H9 (cell line): ENCODE measurements at regions not wholly inside any gene's neighbourhood (a gene's known extent, or its start where the extent isn't known, plus 50 kb on each side); places are given as distances from the start of the nearest gene placed in this dataset.

Experiments used
- DNase-seq: peaks from one replicate; pipeline ENCODE4 v3.0.0-alpha.2; 2017
- H2AFZ ChIP-seq: one replicate; pipeline ENCODE4 v1.6.1; 2013; ENCODE audit warnings: mild to moderate bottlenecking, low read length, control low read depth, moderate library complexity
- H2AK5ac ChIP-seq: 2 replicates; pipeline ENCODE4 v1.6.1; 2013; ENCODE audit warnings: low read length, control low read depth, mixed read lengths; ENCODE audit not compliant: insufficient read length
- H2BK120ac ChIP-seq: one replicate; pipeline ENCODE4 v1.6.1; 2013; ENCODE audit warnings: low read depth, mild to moderate bottlenecking, low read length, control low read depth, inconsistent platforms; ENCODE audit not compliant: poor library complexity, severe bottlenecking
- H2BK12ac ChIP-seq: 2 replicates; pipeline ENCODE4 v1.6.1; 2013; ENCODE audit warnings: low read length, control low read depth, mixed read lengths, low read depth; ENCODE audit not compliant: insufficient read length
- H2BK15ac ChIP-seq: 2 replicates; pipeline ENCODE4 v1.6.1; 2013; ENCODE audit warnings: low read depth, low read length, control low read depth
- H2BK20ac ChIP-seq: one replicate; pipeline ENCODE4 v1.6.1; 2013; ENCODE audit warnings: low read depth, mild to moderate bottlenecking, low read length, control low read depth, inconsistent platforms; ENCODE audit not compliant: poor library complexity, severe bottlenecking
- H2BK5ac ChIP-seq: 2 replicates; pipeline ENCODE4 v1.6.1; 2013; ENCODE audit warnings: low read length, control low read depth, mixed read lengths; ENCODE audit not compliant: insufficient read length
- H3K14ac ChIP-seq: 2 replicates; pipeline ENCODE4 v1.6.1; 2013; ENCODE audit warnings: low read length, control low read depth; ENCODE audit not compliant: insufficient read depth
- H3K18ac ChIP-seq: 2 replicates; pipeline ENCODE4 v1.6.1; 2013; ENCODE audit warnings: low read depth, mild to moderate bottlenecking, mixed read lengths, low read length, control low read depth; ENCODE audit not compliant: insufficient read length
- H3K23ac ChIP-seq: 2 replicates; pipeline ENCODE4 v1.6.1; 2013; ENCODE audit warnings: low read length, control low read depth, mixed read lengths, low read depth; ENCODE audit not compliant: insufficient read length
- H3K23me2 ChIP-seq: 2 replicates; pipeline ENCODE4 v1.6.1; 2013; ENCODE audit warnings: low read depth, mild to moderate bottlenecking, mixed read lengths, low read length, control low read depth; ENCODE audit not compliant: insufficient read length, poor library complexity, severe bottlenecking
- H3K27ac ChIP-seq: 2 replicates; pipeline ENCODE4 v1.5.1; 2013; ENCODE audit warnings: low read length, control low read depth, mixed read lengths, low read depth; ENCODE audit not compliant: insufficient read length
- H3K27me3 ChIP-seq: 2 replicates; pipeline ENCODE4 v1.6.1; 2013; ENCODE audit warnings: low read length, control low read depth, inconsistent platforms; ENCODE audit not compliant: insufficient read depth
- H3K4ac ChIP-seq: 2 replicates; pipeline ENCODE4 v1.6.1; 2013; ENCODE audit warnings: low read depth, mild to moderate bottlenecking, control low read depth, inconsistent platforms, low read length, moderate library complexity
- H3K4me1 ChIP-seq: 2 replicates; pipeline ENCODE4 v1.6.1; 2013; ENCODE audit warnings: low read length, control low read depth, inconsistent platforms; ENCODE audit not compliant: insufficient read depth
- H3K4me2 ChIP-seq: 2 replicates; pipeline ENCODE4 v1.6.1; 2013; ENCODE audit warnings: low read length, control low read depth, mixed read lengths; ENCODE audit not compliant: insufficient read length, insufficient read depth
- H3K56ac ChIP-seq: 2 replicates; pipeline ENCODE4 v1.6.1; 2013; ENCODE audit warnings: low read depth, mild to moderate bottlenecking, mixed read lengths, low read length, control low read depth; ENCODE audit not compliant: insufficient read length
- H3K79me1 ChIP-seq: 2 replicates; pipeline ENCODE4 v1.6.1; 2013; ENCODE audit warnings: low read depth, mild to moderate bottlenecking, moderate library complexity, low read length, control low read depth, inconsistent platforms; ENCODE audit not compliant: insufficient read depth, poor library complexity, severe bottlenecking
- H3K79me2 ChIP-seq: 2 replicates; pipeline ENCODE4 v1.6.1; 2013; ENCODE audit warnings: low read length, control low read depth, inconsistent platforms; ENCODE audit not compliant: insufficient read depth
- H3K9ac ChIP-seq: 2 replicates; pipeline ENCODE4 v1.6.1; 2013; ENCODE audit warnings: low read length, control low read depth, mixed read lengths; ENCODE audit not compliant: insufficient read length; ENCODE audit errors: extremely low read depth
- H3K9me3 ChIP-seq: one replicate; pipeline ENCODE4 v1.6.1; 2013; ENCODE audit warnings: low read depth, low read length, inconsistent platforms; ENCODE audit not compliant: control insufficient read depth
- H3T11ph ChIP-seq: one replicate; pipeline ENCODE4 v1.6.1; 2013; ENCODE audit warnings: mild to moderate bottlenecking, low read length, control low read depth, inconsistent platforms
- H4K20me1 ChIP-seq: one replicate; pipeline ENCODE4 v1.6.1; 2013; ENCODE audit not compliant: control insufficient read depth, insufficient read length, insufficient read depth
- H4K5ac ChIP-seq: 2 replicates; pipeline ENCODE4 v1.6.1; 2013; ENCODE audit warnings: low read depth, mild to moderate bottlenecking, mixed read lengths, low read length, control low read depth; ENCODE audit not compliant: insufficient read length
- H4K8ac ChIP-seq: replicated peaks from 2 replicates; pipeline ENCODE4 v1.6.1; 2013; ENCODE audit warnings: low read length, control low read depth, mixed read lengths, low read depth; ENCODE audit not compliant: insufficient read length
- H4K91ac ChIP-seq: 2 replicates; pipeline ENCODE4 v1.6.1; 2013; ENCODE audit warnings: low read depth, mild to moderate bottlenecking, moderate library complexity, mixed read lengths, low read length, control low read depth; ENCODE audit not compliant: insufficient read length
- H3K27ac Mint-ChIP-seq, 3 experiments: 2 replicates in 2 of 3; 3 replicates in 1 of 3; pipeline ENCODE4 v1.8.0; 2020 to 2021; ENCODE audit warnings: mixed read lengths in 3 of 3, mild to moderate bottlenecking in 1 of 3, moderate library complexity in 1 of 3
- H3K27me3 Mint-ChIP-seq: 2 replicates; pipeline ENCODE4 v1.8.0; 2021; ENCODE audit warnings: low read depth, mild to moderate bottlenecking, moderate library complexity, mixed read lengths
- H3K36me3 Mint-ChIP-seq, 3 experiments: 2 replicates in 2 of 3; 3 replicates in 1 of 3; pipeline ENCODE4 v1.8.0; 2020 to 2021; ENCODE audit warnings: low read depth in 3 of 3, mixed read lengths in 3 of 3; ENCODE audit not compliant: insufficient read depth in 1 of 3
- H3K4me1 Mint-ChIP-seq, 2 experiments: 2 replicates each; pipeline ENCODE4 v1.8.0; 2020; ENCODE audit warnings: mixed read lengths in 2 of 2
- H3K4me3 Mint-ChIP-seq, 2 experiments: 2 replicates in 1 of 2; 3 replicates in 1 of 2; pipeline ENCODE4 v1.8.0; 2020 to 2021; ENCODE audit warnings: mild to moderate bottlenecking in 2 of 2, mixed read lengths in 2 of 2, moderate library complexity in 1 of 2
- H3K9me3 Mint-ChIP-seq, 2 experiments: 2 replicates in 1 of 2; 3 replicates in 1 of 2; pipeline ENCODE4 v1.8.0; 2020; ENCODE audit warnings: mild to moderate bottlenecking in 2 of 2, mixed read lengths in 2 of 2, moderate library complexity in 1 of 2
- WGBS: extraction: QIAGEN DNeasy Blood & Tissue Kit; methylation state at CpG from one replicate; pipeline ENCODE4 v1.1.7; 2013; ENCODE audit warnings: missing lambda C conversion rate, low lambda C conversion rate, mixed read lengths; ENCODE audit not compliant: insufficient read length; ENCODE audit errors: extremely low coverage; 5-methylcytosine and 5-hydroxymethylcytosine counted together
- TF ChIP-seq, protein P1 (sequence below): fragments of 200-600 bp; sonication (generic); conservative IDR thresholded peaks from 3 replicates; pipeline ENCODE4 v1.8.0; 2021; ENCODE audit warnings: antibody characterized with exemption, mild to moderate bottlenecking

DNA sequence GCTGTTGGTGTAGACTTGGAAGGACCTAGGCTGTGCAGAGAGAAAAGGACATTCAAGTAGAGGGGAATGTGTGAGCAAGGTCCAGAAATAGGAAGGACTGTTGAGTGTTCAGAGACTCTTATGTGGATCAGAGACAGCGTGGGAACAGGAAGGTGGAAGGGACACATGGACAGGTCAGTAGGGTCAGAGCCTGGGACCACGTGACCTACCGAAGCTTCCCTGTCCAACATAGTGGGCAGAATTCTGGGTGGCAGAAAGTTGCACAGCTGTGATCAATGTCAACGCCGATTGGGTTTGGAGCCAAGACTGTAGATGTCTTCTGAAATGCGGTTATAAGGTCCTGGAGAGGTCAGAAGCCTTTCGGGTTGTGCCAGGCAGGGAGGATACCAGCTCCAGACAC is 195.9 kb upstream of the MKI67 start:
- H3K36me3 Mint-ChIP-seq = no peaks in the 10 kb centered on the region
- no peaks in the 10 kb centered on the region for H3K79me1 ChIP-seq
- no peak overlapping the region for H3K9ac ChIP-seq
- TF ChIP-seq, protein P1, sequence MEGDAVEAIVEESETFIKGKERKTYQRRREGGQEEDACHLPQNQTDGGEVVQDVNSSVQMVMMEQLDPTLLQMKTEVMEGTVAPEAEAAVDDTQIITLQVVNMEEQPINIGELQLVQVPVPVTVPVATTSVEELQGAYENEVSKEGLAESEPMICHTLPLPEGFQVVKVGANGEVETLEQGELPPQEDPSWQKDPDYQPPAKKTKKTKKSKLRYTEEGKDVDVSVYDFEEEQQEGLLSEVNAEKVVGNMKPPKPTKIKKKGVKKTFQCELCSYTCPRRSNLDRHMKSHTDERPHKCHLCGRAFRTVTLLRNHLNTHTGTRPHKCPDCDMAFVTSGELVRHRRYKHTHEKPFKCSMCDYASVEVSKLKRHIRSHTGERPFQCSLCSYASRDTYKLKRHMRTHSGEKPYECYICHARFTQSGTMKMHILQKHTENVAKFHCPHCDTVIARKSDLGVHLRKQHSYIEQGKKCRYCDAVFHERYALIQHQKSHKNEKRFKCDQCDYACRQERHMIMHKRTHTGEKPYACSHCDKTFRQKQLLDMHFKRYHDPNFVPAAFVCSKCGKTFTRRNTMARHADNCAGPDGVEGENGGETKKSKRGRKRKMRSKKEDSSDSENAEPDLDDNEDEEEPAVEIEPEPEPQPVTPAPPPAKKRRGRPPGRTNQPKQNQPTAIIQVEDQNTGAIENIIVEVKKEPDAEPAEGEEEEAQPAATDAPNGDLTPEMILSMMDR = no peak
- H2AK5ac ChIP-seq = no peak overlapping the region
- no peak overlapping the region for H4K8ac ChIP-seq
- H3K27me3 ChIP-seq = no peaks in the 10 kb centered on the region
- H3K27ac Mint-ChIP-seq = no peak overlapping the region; a peak in 1 of 7 replicates
- WGBS = no CpG with 5 or more reads among the region's 7 CpGs
- H3K9me3 ChIP-seq = no peaks in the 10 kb centered on the region
- no peak overlapping the region for H3K4me2 ChIP-seq
- no peaks in the 10 kb centered on the region for H3K79me2 ChIP-seq
- H3K56ac ChIP-seq = no peak overlapping the region
- no peak overlapping the region for H2BK120ac ChIP-seq
- H3K14ac ChIP-seq = no peak overlapping the region
- no peak overlapping the region for H4K91ac ChIP-seq
- H3K27ac ChIP-seq = no peak overlapping the region
- no peak overlapping the region for H2BK12ac ChIP-seq
- H3K23ac ChIP-seq = no peak overlapping the region
- H3K4me1 Mint-ChIP-seq = peaks cover 5 to 11% of the 10 kb centered on the region in 2 experiments
- H3T11ph ChIP-seq = no peak overlapping the region
- H2BK5ac ChIP-seq = no peak overlapping the region
- no peak overlapping the region for H4K5ac ChIP-seq
- H2AFZ ChIP-seq = no peak overlapping the region
- no peak overlapping the region for H3K18ac ChIP-seq
- no peak for DNase-seq
- H3K4me3 Mint-ChIP-seq = no peak overlapping the region
- H3K4ac ChIP-seq = no peak overlapping the region
- no peak overlapping the region for H2BK20ac ChIP-seq
- no peaks in the 10 kb centered on the region for H3K4me1 ChIP-seq
- H2BK15ac ChIP-seq = no peak overlapping the region
- H3K23me2 ChIP-seq = no peaks in the 10 kb centered on the region
- H4K20me1 ChIP-seq = no peaks in the 10 kb centered on the region
- H3K9me3 Mint-ChIP-seq = no peaks in the 10 kb centered on the region; a peak in 1 of 5 replicates
- H3K27me3 Mint-ChIP-seq = peaks cover 2% of the 10 kb centered on the region; the same call in 1 of the 2 replicates
